GM12873 (cell line): ENCODE measurements at regions not wholly inside any gene's neighbourhood (a gene's known extent, or its start where the extent isn't known, plus 50 kb on each side); places are given as distances from the start of the nearest gene placed in this dataset.

ENCODE experiments used
- CTCF ChIP-seq: IDR thresholded peaks from 2 replicates; pipeline ENCODE4 v1.5.1; 2012; ENCODE audit warnings: low read depth, mild to moderate bottlenecking, moderate library complexity, low read length, control low read depth; ENCODE audit not compliant: insufficient read depth; ENCODE audit errors: missing control alignments

- no peak for TF ChIP-seq CTCF
Measured at GRCh38 chr10:3701491-3701890, 83.5 kb downstream of the KLF6 start.

DNA sequence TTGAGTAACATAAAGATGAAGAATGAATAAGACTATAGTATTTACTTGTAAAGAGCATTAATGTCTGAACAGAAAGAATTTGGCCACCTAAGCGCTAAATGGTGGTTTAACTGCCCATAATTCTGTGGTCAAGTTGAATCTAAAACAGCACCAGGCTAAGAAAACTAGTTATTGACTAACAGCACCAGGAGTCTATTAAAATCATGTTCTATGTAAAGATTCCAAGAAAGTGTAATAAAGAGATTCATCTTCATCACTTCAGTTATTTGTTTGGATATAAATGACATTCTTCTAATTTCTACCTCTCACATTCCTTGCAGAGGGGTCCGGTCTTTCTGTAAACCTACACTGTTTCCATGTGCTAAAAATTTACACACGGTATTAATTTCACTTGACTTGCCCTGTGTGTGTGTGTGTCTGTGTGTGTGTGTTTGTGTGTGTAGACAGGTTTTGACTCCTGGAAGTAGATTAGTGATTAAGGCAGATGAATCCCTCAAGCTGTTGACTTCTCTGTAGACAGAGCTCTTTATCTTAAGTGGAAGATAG is 84.4 kb downstream of the KLF6 start:
- no peak for TF ChIP-seq CTCF

DNA sequence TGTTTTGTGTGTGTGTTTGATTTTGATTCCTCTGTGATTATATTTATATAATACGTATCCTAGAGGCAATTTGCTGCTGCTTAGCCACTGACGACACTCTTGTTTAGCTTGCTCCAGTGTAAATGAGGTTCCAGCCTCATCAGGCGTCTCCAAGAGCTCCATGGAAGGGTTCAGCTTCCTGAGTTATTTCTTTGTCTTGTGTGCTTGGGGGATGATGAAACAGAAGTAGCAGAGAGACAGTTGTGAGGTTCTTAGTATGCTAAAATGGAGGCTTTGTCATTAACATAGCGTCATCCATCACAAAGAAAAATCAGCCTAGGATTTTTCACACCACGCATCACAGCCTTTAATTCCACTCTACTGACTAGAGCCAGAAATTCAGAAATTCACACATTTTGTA is 85.1 kb downstream of the KLF6 start:
- no peak for TF ChIP-seq CTCF

DNA sequence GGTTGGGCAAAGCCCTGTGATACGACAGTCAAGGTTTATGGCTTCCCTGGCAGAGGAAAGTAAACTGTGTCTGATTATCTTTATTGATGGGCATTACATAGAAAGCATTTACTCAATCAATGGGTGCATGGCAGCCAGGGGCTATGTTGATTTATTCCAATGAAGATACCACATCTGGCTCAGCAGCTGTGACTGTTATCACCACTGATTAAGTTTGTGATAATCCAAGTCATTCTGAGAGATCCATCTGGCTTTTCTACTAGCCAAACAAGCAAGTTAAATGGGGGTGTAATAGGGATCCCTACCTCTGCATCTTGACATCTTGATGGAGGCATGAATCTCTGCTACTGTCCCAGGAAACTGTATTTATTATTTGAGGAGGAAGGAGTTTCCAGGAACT is 86.7 kb downstream of the KLF6 start:
- no peak for TF ChIP-seq CTCF

DNA sequence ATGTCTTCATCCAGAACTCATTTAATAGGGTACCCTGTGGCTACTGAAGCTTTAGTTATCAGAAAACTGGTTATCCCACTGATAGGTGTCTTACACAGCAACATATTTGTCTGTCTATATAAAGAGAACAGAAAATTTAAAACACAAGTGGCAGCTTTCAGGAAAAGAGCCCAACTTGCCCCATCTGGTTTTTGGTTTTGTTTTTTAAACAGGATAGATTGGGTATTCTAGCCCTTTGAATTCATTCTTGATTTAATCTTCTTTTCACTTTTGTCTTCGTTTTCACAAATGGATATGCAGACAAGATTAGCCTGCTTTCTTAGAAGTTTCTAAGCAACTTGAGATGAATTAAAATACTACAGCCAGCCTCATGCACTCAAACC is 91.3 kb downstream of the KLF6 start:
- TF ChIP-seq CTCF = no peak

DNA sequence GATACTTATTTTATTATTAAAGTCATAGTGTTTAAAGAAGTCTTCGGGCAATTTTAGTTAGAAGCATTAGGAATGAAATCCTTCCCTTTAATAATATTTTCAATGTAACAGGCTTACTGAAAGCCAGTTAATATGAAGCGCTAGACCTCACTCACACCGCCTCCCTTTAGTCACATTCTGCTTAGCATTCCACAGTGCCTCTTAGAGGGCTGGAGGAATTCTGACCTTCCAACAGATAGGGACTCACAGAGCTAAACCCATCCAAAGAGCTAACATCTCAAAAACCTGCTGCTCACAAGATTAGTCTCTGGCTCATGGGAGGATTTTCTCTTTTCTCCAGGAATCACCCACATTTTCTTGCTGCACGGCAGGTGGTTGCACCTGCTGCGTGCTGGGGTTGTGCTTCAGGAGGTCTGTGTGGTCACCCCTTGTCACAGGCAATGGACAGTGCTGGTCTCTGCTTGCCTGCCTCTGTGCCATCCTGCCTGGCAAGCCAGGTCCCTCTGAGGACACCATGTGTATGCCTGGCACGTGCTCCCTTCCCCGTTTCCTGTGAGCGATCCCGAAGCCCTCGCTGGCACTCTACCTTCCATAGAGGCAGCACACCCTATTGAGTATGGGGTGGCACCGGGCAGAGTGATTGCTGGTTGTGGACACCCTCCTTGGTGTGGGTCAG is 91.8 kb downstream of the KLF6 start:
- no peak for TF ChIP-seq CTCF

- no peak for TF ChIP-seq CTCF
Measured at GRCh38 chr10:3692387-3692999, 92.5 kb downstream of the KLF6 start.
